WTC11 (cell line): ENCODE measurements at regions not wholly inside any gene's neighbourhood (a gene's known extent, or its start where the extent isn't known, plus 50 kb on each side); places are given as distances from the start of the nearest gene placed in this dataset.

Experiments used
- CBFB ChIP-seq: sonication (generic); formaldehyde crosslinking; IDR thresholded peaks from 2 replicates; pipeline ENCODE4 v1.8.1; 2022; ENCODE audit warnings: mild to moderate bottlenecking, low read depth, missing genetic modification reagents
- CTCF ChIP-seq: fragments of 200-600 bp; IDR thresholded peaks from 2 replicates; pipeline ENCODE4 v1.8.0; 2022; ENCODE audit warnings: antibody characterized with exemption
- IRF2 ChIP-seq: sonication (generic); formaldehyde crosslinking; IDR thresholded peaks from 2 replicates; pipeline ENCODE4 v1.8.0; 2022; ENCODE audit warnings: low read depth, missing genetic modification reagents, borderline replicate concordance
- JUN ChIP-seq: sonication (generic); formaldehyde crosslinking; IDR thresholded peaks from 2 replicates; pipeline ENCODE4 v1.8.0; 2023; ENCODE audit warnings: mild to moderate bottlenecking, missing genetic modification reagents
- NR2C2 ChIP-seq: sonication (generic); formaldehyde crosslinking; IDR thresholded peaks from 2 replicates; pipeline ENCODE4 v1.8.0; 2022; ENCODE audit warnings: mild to moderate bottlenecking, missing genetic modification reagents
- SP1 ChIP-seq: sonication (generic); formaldehyde crosslinking; conservative IDR thresholded peaks from 2 replicates; pipeline ENCODE4 v1.8.1; 2022; ENCODE audit warnings: missing genetic modification reagents
- ZNF281 ChIP-seq: sonication (generic); formaldehyde crosslinking; IDR thresholded peaks from 2 replicates; pipeline ENCODE4 v1.8.0; 2023; ENCODE audit warnings: mild to moderate bottlenecking, missing genetic modification reagents

GRCh38 chr11:42179216-42179615, 719.8 kb upstream of the LRRC4C start:
- TF ChIP-seq CTCF = no peak
- no peak for TF ChIP-seq ZNF281 (CRISPR knock-in tag)
- TF ChIP-seq NR2C2 = no peak
- TF ChIP-seq JUN (CRISPR knock-in tag) = no peak
- no peak for TF ChIP-seq IRF2 (CRISPR knock-in tag)
- TF ChIP-seq SP1 = no peak
- TF ChIP-seq CBFB (CRISPR knock-in tag) = no peak
